OCI-LY1 (cell line): ENCODE measurements at regions not wholly inside any gene's neighbourhood (a gene's known extent, or its start where the extent isn't known, plus 50 kb on each side); places are given as distances from the start of the nearest gene placed in this dataset.

Experiments used
- EZH2 ChIP-seq: fragments of 200-600 bp; sonication (generic), shearing (Covaris generic); IDR thresholded peaks from 2 replicates; pipeline ENCODE4 v1.8.0; 2017; ENCODE audit warnings: borderline replicate concordance, mixed run types, mild to moderate bottlenecking, antibody characterized with exemption, low read length, moderate library complexity, mixed read lengths
- TF ChIP-seq, protein P1 (sequence below): fragments of 200-600 bp; sonication (generic), shearing (Covaris generic); IDR thresholded peaks from 2 replicates; pipeline ENCODE4 v1.5.1; 2017; ENCODE audit warnings: mild to moderate bottlenecking, antibody characterized with exemption, low read length, moderate library complexity, mixed read lengths

DNA sequence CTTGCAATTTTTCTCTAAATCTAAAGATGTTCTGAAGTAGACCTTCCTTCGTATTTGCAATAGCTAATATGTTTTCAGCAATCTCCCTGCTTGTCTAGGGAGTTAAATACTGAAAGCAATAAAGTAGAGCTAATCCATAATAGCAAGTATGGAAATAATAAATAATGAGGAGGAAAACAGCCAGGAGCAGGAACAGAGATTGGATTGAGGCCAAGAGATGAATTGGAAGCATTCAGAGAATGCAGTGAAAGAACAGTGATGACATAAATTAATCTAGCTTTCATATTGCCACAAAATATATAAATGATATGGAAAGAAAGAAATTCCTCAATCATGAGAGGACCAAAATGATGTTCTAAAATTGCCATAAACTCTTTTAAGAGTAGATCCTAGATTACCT, 679.7 kb downstream of the METTL4 start:
- TF ChIP-seq, protein P1, sequence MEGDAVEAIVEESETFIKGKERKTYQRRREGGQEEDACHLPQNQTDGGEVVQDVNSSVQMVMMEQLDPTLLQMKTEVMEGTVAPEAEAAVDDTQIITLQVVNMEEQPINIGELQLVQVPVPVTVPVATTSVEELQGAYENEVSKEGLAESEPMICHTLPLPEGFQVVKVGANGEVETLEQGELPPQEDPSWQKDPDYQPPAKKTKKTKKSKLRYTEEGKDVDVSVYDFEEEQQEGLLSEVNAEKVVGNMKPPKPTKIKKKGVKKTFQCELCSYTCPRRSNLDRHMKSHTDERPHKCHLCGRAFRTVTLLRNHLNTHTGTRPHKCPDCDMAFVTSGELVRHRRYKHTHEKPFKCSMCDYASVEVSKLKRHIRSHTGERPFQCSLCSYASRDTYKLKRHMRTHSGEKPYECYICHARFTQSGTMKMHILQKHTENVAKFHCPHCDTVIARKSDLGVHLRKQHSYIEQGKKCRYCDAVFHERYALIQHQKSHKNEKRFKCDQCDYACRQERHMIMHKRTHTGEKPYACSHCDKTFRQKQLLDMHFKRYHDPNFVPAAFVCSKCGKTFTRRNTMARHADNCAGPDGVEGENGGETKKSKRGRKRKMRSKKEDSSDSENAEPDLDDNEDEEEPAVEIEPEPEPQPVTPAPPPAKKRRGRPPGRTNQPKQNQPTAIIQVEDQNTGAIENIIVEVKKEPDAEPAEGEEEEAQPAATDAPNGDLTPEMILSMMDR, result no peak
- no peak for TF ChIP-seq EZH2
